ENCODE measurements at regions not wholly inside any gene's neighbourhood (a gene's known extent, or its start where the extent isn't known, plus 50 kb on each side); places are given as distances from the start of the nearest gene placed in this dataset.
"Not testable (repeated sequence)": the region's sequence is repeated elsewhere in the genome, so short reads cannot be mapped to it uniquely, and the experiment has no call there.

- DNase-seq (no peak), ATAC-seq (ENCODE audit: poor library complexity) (no peak)
- ChIA-PET POLR2A (no interaction called here), CTCF (no interaction called here)
- Mint-ChIP-seq H3K27ac (no peak overlapping the region), H3K9me3 (no peaks in the 10 kb centered on the region), H3K4me1 (ENCODE audit: low read depth) (no peaks in the 10 kb centered on the region), H3K36me3 (ENCODE audit: low read depth) (no peaks in the 10 kb centered on the region), H3K27me3 (no peaks in the 10 kb centered on the region), H3K4me3 (no peak overlapping the region)
- Histone ChIP-seq H3K4me1 (ENCODE audit: insufficient read depth, low read length) (no peaks in the 10 kb centered on the region), H3K27me3 (ENCODE audit: control insufficient read depth in 1 of 2, insufficient read depth in 2 of 2, low read length in 2 of 2) (no peaks in the 10 kb centered on the region), H3K4me3 (ENCODE audit: low read length) (no peak overlapping the region), H3K36me3 (ENCODE audit: insufficient read depth, low read length) (no peaks in the 10 kb centered on the region), H3K9me3 (ENCODE audit: control insufficient read depth in 1 of 2, insufficient read depth in 1 of 2, low read length in 2 of 2) (no peaks in the 10 kb centered on the region), H3K27ac (ENCODE audit: low read depth in 1 of 2, low read length in 2 of 2) (no peak overlapping the region)
- TF ChIP-seq CTCF (IDR thresholded peaks at IDR 0.05), result no peak
- intact Hi-C loops (cut with DNase I, micrococcal nuclease), result no loop called here
Measured at GRCh38 chrX:13377550-13377934, 57.7 kb upstream of the ATXN3L start.

GRCh38 chrX:13376857-13377549, 57.1 kb upstream of the ATXN3L start:
- Histone ChIP-seq H3K9me3 (ENCODE audit: control insufficient read depth in 1 of 2, insufficient read depth in 1 of 2, low read length in 2 of 2) (no peaks in the 10 kb centered on the region), H3K27me3 (ENCODE audit: control insufficient read depth in 1 of 2, insufficient read depth in 2 of 2, low read length in 2 of 2) (no peaks in the 10 kb centered on the region), H3K27ac (ENCODE audit: low read depth in 1 of 2, low read length in 2 of 2) (no peak overlapping the region), H3K36me3 (ENCODE audit: insufficient read depth, low read length) (no peaks in the 10 kb centered on the region), H3K4me1 (ENCODE audit: insufficient read depth, low read length) (no peaks in the 10 kb centered on the region), H3K4me3 (ENCODE audit: low read length) (no peak overlapping the region)
- no peak for ATAC-seq (ENCODE audit: poor library complexity)
- no peak overlapping the region for H3K27ac Mint-ChIP-seq
- no peaks in the 10 kb centered on the region for H3K4me1 Mint-ChIP-seq (ENCODE audit: low read depth)
- DNase-seq, result no peak
- TF ChIP-seq CTCF (IDR thresholded peaks at IDR 0.05), result no peak
- CTCF ChIA-PET, result no interaction called here
- no peak overlapping the region for H3K4me3 Mint-ChIP-seq
- H3K36me3 Mint-ChIP-seq (ENCODE audit: low read depth), result no peaks in the 10 kb centered on the region
- no peaks in the 10 kb centered on the region for H3K9me3 Mint-ChIP-seq
- POLR2A ChIA-PET, result no interaction called here
- no peaks in the 10 kb centered on the region for H3K27me3 Mint-ChIP-seq
- intact Hi-C loops (cut with DNase I, micrococcal nuclease), result no loop called here

GRCh38 chrX:13375596-13375995, 55.7 kb upstream of the ATXN3L start:
- ATAC-seq (ENCODE audit: poor library complexity); POLR2A ChIA-PET; CTCF ChIA-PET; H3K36me3 Mint-ChIP-seq (ENCODE audit: low read depth); H3K27me3 Mint-ChIP-seq; H3K9me3 ChIP-seq (ENCODE audit: control insufficient read depth in 1 of 2, insufficient read depth in 1 of 2, low read length in 2 of 2); DNase-seq; H3K4me1 ChIP-seq (ENCODE audit: insufficient read depth, low read length); H3K4me3 ChIP-seq (ENCODE audit: low read length); H3K27me3 ChIP-seq (ENCODE audit: control insufficient read depth in 1 of 2, insufficient read depth in 2 of 2, low read length in 2 of 2); intact Hi-C loops (cut with DNase I, micrococcal nuclease); H3K27ac Mint-ChIP-seq; H3K4me1 Mint-ChIP-seq (ENCODE audit: low read depth); H3K36me3 ChIP-seq (ENCODE audit: insufficient read depth, low read length); H3K27ac ChIP-seq (ENCODE audit: low read depth in 1 of 2, low read length in 2 of 2); H3K9me3 Mint-ChIP-seq; H3K4me3 Mint-ChIP-seq: not testable (repeated sequence)

- H3K27me3 Mint-ChIP-seq, result no peaks in the 10 kb centered on the region
- H3K9me3 Mint-ChIP-seq, result no peaks in the 10 kb centered on the region
- DNase-seq, result no peak
- CTCF ChIA-PET, result no interaction called here
- Histone ChIP-seq H3K9me3 (ENCODE audit: control insufficient read depth in 1 of 2, insufficient read depth in 1 of 2, low read length in 2 of 2) (no peaks in the 10 kb centered on the region), H3K27me3 (ENCODE audit: control insufficient read depth in 1 of 2, insufficient read depth in 2 of 2, low read length in 2 of 2) (no peaks in the 10 kb centered on the region), H3K4me1 (ENCODE audit: insufficient read depth, low read length) (no peaks in the 10 kb centered on the region), H3K4me3 (ENCODE audit: low read length) (no peak overlapping the region), H3K36me3 (ENCODE audit: insufficient read depth, low read length) (no peaks in the 10 kb centered on the region), H3K27ac (ENCODE audit: low read depth in 1 of 2, low read length in 2 of 2) (no peak overlapping the region)
- POLR2A ChIA-PET, result no interaction called here
- no peak overlapping the region for H3K27ac Mint-ChIP-seq
- no peaks in the 10 kb centered on the region for H3K4me1 Mint-ChIP-seq (ENCODE audit: low read depth)
- no peak overlapping the region for H3K4me3 Mint-ChIP-seq
- H3K36me3 Mint-ChIP-seq (ENCODE audit: low read depth), result no peaks in the 10 kb centered on the region
- intact Hi-C loops (cut with DNase I, micrococcal nuclease), result no loop called here
- ATAC-seq (ENCODE audit: poor library complexity), result no peak
- TF ChIP-seq CTCF (IDR thresholded peaks at IDR 0.05), result no peak
Measured at GRCh38 chrX:13374364-13374763, 54.5 kb upstream of the ATXN3L start.
